Caco-2 (cell line): ENCODE measurements at regions not wholly inside any gene's neighbourhood (a gene's known extent, or its start where the extent isn't known, plus 50 kb on each side); places are given as distances from the start of the nearest gene placed in this dataset.

Source experiments
- BruUV-seq: library from RNA; stranded (reverse); fragments of 400-500 nt; replicated peaks from 2 replicates; lab custom pipeline; 2021; lab: Mats Ljungman, UMichigan
- CTCF ChIA-PET: fragments of 300-600 bp; sonication (Branson Sonifier 250); formaldehyde crosslinking; loops from one replicate; lab custom pipeline; 2022; ENCODE audit warnings: antibody characterized with exemption; lab: Charles Lee
- POLR2A ChIA-PET: fragments of 300-600 bp; sonication (Branson Sonifier 250); formaldehyde crosslinking; loops from one replicate; lab custom pipeline; 2022; ENCODE audit warnings: antibody characterized with exemption; lab: Charles Lee
- DNase-seq, 2 experiments: peaks; one replicate each; pipeline versions ENCODE4 v3.0.0 to v3.0.0-alpha.2; 2020 to 2022
- H3K27me3 ChIP-seq: replicated peaks from 2 replicates; pipeline ENCODE4 v1.6.0; 2011; ENCODE audit warnings: low read length; ENCODE audit not compliant: control insufficient read depth, insufficient read depth
- H3K36me3 ChIP-seq: 2 replicates; pipeline ENCODE4 v1.5.1; 2011; ENCODE audit warnings: low read length; ENCODE audit not compliant: control insufficient read depth, insufficient read depth
- H3K4me1 ChIP-seq: fragments of 250-450 bp; sonication (Bioruptor Pico); 2 replicates; pipeline ENCODE4 v1.5.1; 2020; ENCODE audit warnings: mild to moderate bottlenecking
- H3K4me3 ChIP-seq: 2 replicates; pipeline ENCODE4 v1.5.1; 2011; ENCODE audit warnings: low read depth, mild to moderate bottlenecking, control low read depth, low read length
- H3K9me3 ChIP-seq: fragments of 250-450 bp; sonication (Bioruptor Pico); 2 replicates; pipeline ENCODE4 v1.5.1; 2020; ENCODE audit warnings: mild to moderate bottlenecking, moderate library complexity
- H3K27ac Mint-ChIP-seq: one replicate; pipeline ENCODE4 v1.8.0; 2022; ENCODE audit warnings: mixed read lengths; ENCODE audit not compliant: unreplicated experiment
- H3K27me3 Mint-ChIP-seq: one replicate; pipeline ENCODE4 v1.8.0; 2022; ENCODE audit warnings: mixed read lengths; ENCODE audit not compliant: insufficient read depth, unreplicated experiment
- H3K36me3 Mint-ChIP-seq: one replicate; pipeline ENCODE4 v1.8.0; 2022; ENCODE audit warnings: mild to moderate bottlenecking, mixed read lengths; ENCODE audit not compliant: insufficient read depth, unreplicated experiment
- H3K4me1 Mint-ChIP-seq: one replicate; pipeline ENCODE4 v1.8.0; 2022; ENCODE audit warnings: low read depth, mixed read lengths; ENCODE audit not compliant: unreplicated experiment
- H3K4me3 Mint-ChIP-seq: one replicate; pipeline ENCODE4 v1.8.0; 2022; ENCODE audit warnings: mild to moderate bottlenecking, moderate library complexity, mixed read lengths; ENCODE audit not compliant: unreplicated experiment
- H3K9me3 Mint-ChIP-seq: one replicate; pipeline ENCODE4 v1.8.0; 2022; ENCODE audit warnings: mixed read lengths; ENCODE audit not compliant: unreplicated experiment
- CTCF ChIP-seq, 2 experiments: fragments of 200-600 bp in 1 of 2; IDR thresholded peaks; 1 replicate in 1 of 2; 2 replicates in 1 of 2; pipeline versions ENCODE4 v1.5.1 to v1.8.0; 2011 to 2022; ENCODE audit warnings: antibody characterized with exemption in 1 of 2, control low read depth in 1 of 2, inconsistent platforms in 1 of 2, low read depth in 1 of 2, low read length in 1 of 2, mild to moderate bottlenecking in 1 of 2, moderate library complexity in 1 of 2; ENCODE audit not compliant: insufficient read depth in 1 of 2, severe bottlenecking in 1 of 2, unreplicated experiment in 1 of 2
- intact Hi-C: fragments of 100-400 bp; cut with micrococcal nuclease; formaldehyde crosslinking; loops from one replicate; pipeline ENCODE4 v1.10.0; 2022; ENCODE audit not compliant: unreplicated experiment

- H3K4me1 Mint-ChIP-seq: peaks cover 20% of the 10 kb centered on the region
- H3K36me3 ChIP-seq: no peaks in the 10 kb centered on the region
- ChIA-PET CTCF (no interaction called here), POLR2A (no interaction called here)
- H3K27ac Mint-ChIP-seq: no peak overlapping the region
- TF ChIP-seq CTCF (IDR thresholded peaks at IDR 0.05; ENCODE audit: insufficient read depth in 1 of 2, low read depth in 1 of 2, low read length in 1 of 2, severe bottlenecking in 1 of 2, unreplicated experiment in 1 of 2): no peak
- intact Hi-C loops: no loop called here
- H3K4me3 ChIP-seq: no peak overlapping the region
- peaks cover 7% of the 10 kb centered on the region; the same call in 1 of the 2 replicates for H3K9me3 ChIP-seq
- no peaks in the 10 kb centered on the region for H3K27me3 ChIP-seq
- H3K4me3 Mint-ChIP-seq: no peak overlapping the region
- DNase-seq: no peak
- H3K27me3 Mint-ChIP-seq: no peaks in the 10 kb centered on the region
- H3K36me3 Mint-ChIP-seq: no peaks in the 10 kb centered on the region
- peaks cover 26% of the 10 kb centered on the region for H3K4me1 ChIP-seq
- BruUV-seq: no TSS peak
- H3K9me3 Mint-ChIP-seq: peaks cover 11% of the 10 kb centered on the region
These were observed 131.4 kb upstream of the RAB4A start for GRCh38 chr1:229139331-229140118.

- Histone ChIP-seq H3K4me1 (peaks cover 26% of the 10 kb centered on the region), H3K27me3 (no peaks in the 10 kb centered on the region), H3K9me3 (peaks cover 2% of the 10 kb centered on the region; the same call in 1 of the 2 replicates), H3K36me3 (no peaks in the 10 kb centered on the region), H3K4me3 (no peak overlapping the region)
- no peak for TF ChIP-seq CTCF (IDR thresholded peaks at IDR 0.05; ENCODE audit: insufficient read depth in 1 of 2, low read depth in 1 of 2, low read length in 1 of 2, severe bottlenecking in 1 of 2, unreplicated experiment in 1 of 2)
- Mint-ChIP-seq H3K4me3 (no peak overlapping the region), H3K36me3 (no peaks in the 10 kb centered on the region), H3K27me3 (no peaks in the 10 kb centered on the region), H3K9me3 (peaks cover 8% of the 10 kb centered on the region), H3K4me1 (peaks cover 20% of the 10 kb centered on the region), H3K27ac (no peak overlapping the region)
- no TSS peak for BruUV-seq
- CTCF ChIA-PET: no interaction called here
- no peak for DNase-seq
- intact Hi-C loops: no loop called here
- POLR2A ChIA-PET: no interaction called here
These were observed 130.9 kb upstream of the RAB4A start for GRCh38 chr1:229140119-229140396.

GRCh38 chr1:229141271-229141670 lies 129.6 kb upstream of the RAB4A start:
- Histone ChIP-seq H3K4me1 (peaks cover 26% of the 10 kb centered on the region), H3K4me3 (no peak overlapping the region), H3K36me3 (no peaks in the 10 kb centered on the region), H3K27me3 (no peaks in the 10 kb centered on the region), H3K9me3 (no peaks in the 10 kb centered on the region)
- Mint-ChIP-seq H3K4me1 (peaks cover 20% of the 10 kb centered on the region), H3K27me3 (no peaks in the 10 kb centered on the region), H3K36me3 (no peaks in the 10 kb centered on the region), H3K4me3 (no peak overlapping the region), H3K27ac (no peak overlapping the region), H3K9me3 (no peaks in the 10 kb centered on the region)
- no peak for TF ChIP-seq CTCF (IDR thresholded peaks at IDR 0.05; ENCODE audit: insufficient read depth in 1 of 2, low read depth in 1 of 2, low read length in 1 of 2, severe bottlenecking in 1 of 2, unreplicated experiment in 1 of 2)
- BruUV-seq: no TSS peak
- no peak for DNase-seq
- intact Hi-C loops: no loop called here
- CTCF ChIA-PET: no interaction called here
- POLR2A ChIA-PET: interaction anchor here (0.6 kb wide), 1 partner anchor 36 kb away, joined by 3 read pairs; no protein-coding TSS in a partner anchor
